NB4 (cell line): ENCODE measurements at regions not wholly inside any gene's neighbourhood (a gene's known extent, or its start where the extent isn't known, plus 50 kb on each side); places are given as distances from the start of the nearest gene placed in this dataset.

Experiments used
- POLR2A ChIP-seq: IDR thresholded peaks from 2 replicates; pipeline ENCODE4 v1.6.1; 2011; ENCODE audit warnings: mild to moderate bottlenecking; ENCODE audit not compliant: insufficient read length; ENCODE audit errors: extremely low read depth
- TF ChIP-seq, protein P1 (sequence below): IDR thresholded peaks from one replicate; pipeline ENCODE4 v1.5.1; 2012; ENCODE audit warnings: low read depth, low read length

DNA sequence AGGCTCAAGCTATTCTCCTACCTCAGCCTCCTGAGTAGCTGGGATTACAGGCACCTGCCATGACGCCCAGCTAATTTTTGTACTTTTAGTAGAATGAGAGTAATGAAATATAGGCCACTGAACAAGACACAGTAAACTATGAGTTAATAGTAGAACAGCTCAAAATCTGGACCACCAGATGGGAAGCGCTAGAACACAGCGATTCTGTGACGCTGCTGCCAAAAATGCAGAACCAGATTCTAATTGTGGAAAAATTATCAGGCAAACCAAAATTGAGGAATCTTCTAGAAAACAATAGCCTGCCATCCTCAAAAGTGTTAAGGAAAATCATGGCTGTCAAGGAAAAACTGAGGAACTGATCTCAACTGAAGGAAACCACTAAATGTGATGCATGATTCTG, 111.4 kb upstream of the TIAM1 start:
- TF ChIP-seq, protein P1, sequence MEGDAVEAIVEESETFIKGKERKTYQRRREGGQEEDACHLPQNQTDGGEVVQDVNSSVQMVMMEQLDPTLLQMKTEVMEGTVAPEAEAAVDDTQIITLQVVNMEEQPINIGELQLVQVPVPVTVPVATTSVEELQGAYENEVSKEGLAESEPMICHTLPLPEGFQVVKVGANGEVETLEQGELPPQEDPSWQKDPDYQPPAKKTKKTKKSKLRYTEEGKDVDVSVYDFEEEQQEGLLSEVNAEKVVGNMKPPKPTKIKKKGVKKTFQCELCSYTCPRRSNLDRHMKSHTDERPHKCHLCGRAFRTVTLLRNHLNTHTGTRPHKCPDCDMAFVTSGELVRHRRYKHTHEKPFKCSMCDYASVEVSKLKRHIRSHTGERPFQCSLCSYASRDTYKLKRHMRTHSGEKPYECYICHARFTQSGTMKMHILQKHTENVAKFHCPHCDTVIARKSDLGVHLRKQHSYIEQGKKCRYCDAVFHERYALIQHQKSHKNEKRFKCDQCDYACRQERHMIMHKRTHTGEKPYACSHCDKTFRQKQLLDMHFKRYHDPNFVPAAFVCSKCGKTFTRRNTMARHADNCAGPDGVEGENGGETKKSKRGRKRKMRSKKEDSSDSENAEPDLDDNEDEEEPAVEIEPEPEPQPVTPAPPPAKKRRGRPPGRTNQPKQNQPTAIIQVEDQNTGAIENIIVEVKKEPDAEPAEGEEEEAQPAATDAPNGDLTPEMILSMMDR: no peak
- no peak for TF ChIP-seq POLR2A
